Natural killer cell (primary cell): ENCODE measurements at regions not wholly inside any gene's neighbourhood (a gene's known extent, or its start where the extent isn't known, plus 50 kb on each side); places are given as distances from the start of the nearest gene placed in this dataset.

Experiments
- ATAC-seq, 3 donors: fragments of 150-1000 bp in 2 of 3; fragments of 200-7000 bp in 1 of 3; cut with Tn5 transposase; 1 replicate in 1 of 3; 2 replicates in 2 of 3; pipeline ENCODE4 v1.10.0; 2021; ENCODE audit warnings: mild to moderate bottlenecking in 2 of 3, moderate library complexity in 2 of 3
- DNase-seq, 2 donors: peaks; one replicate each; pipeline versions ENCODE4 v3.0.0 to v3.0.0-alpha.2; 2013 to 2021; ENCODE audit warnings: mixed read lengths in 1 of 2
- H3K27ac ChIP-seq: one replicate; pipeline ENCODE4 v1.5.1; 2013; ENCODE audit warnings: mild to moderate bottlenecking, low read length
- H3K27me3 ChIP-seq: one replicate; pipeline ENCODE4 v1.6.1; 2013; ENCODE audit warnings: low read length; ENCODE audit not compliant: control insufficient read depth, insufficient read depth
- H3K36me3 ChIP-seq: one replicate; pipeline ENCODE4 v1.6.1; 2013; ENCODE audit warnings: low read length; ENCODE audit not compliant: control insufficient read depth, insufficient read depth
- H3K4me1 ChIP-seq: one replicate; pipeline ENCODE4 v1.6.1; 2013; ENCODE audit warnings: low read length; ENCODE audit not compliant: control insufficient read depth, insufficient read depth
- H3K4me3 ChIP-seq: one replicate; pipeline ENCODE4 v1.5.1; 2013; ENCODE audit warnings: low read length
- H3K9me3 ChIP-seq: one replicate; pipeline ENCODE4 v1.6.1; 2013; ENCODE audit warnings: low read length; ENCODE audit not compliant: control insufficient read depth, insufficient read depth
- H3K27ac Mint-ChIP-seq, 2 donors: one replicate each; pipeline ENCODE4 v1.8.0; 2022; ENCODE audit warnings: mild to moderate bottlenecking in 2 of 2, mixed read lengths in 2 of 2, moderate library complexity in 1 of 2
- H3K27me3 Mint-ChIP-seq, 2 donors: one replicate each; pipeline ENCODE4 v1.8.0; 2022; ENCODE audit warnings: low read depth in 2 of 2, mixed read lengths in 2 of 2
- H3K36me3 Mint-ChIP-seq: one replicate; pipeline ENCODE4 v1.8.0; 2022; ENCODE audit warnings: mixed read lengths
- H3K4me1 Mint-ChIP-seq, 2 donors: one replicate each; pipeline ENCODE4 v1.8.0; 2022; ENCODE audit warnings: mixed read lengths in 2 of 2
- H3K4me3 Mint-ChIP-seq: one replicate; pipeline ENCODE4 v1.8.0; 2022; ENCODE audit warnings: mild to moderate bottlenecking, moderate library complexity, mixed read lengths
- H3K9me3 Mint-ChIP-seq, 2 donors: one replicate each; pipeline ENCODE4 v1.8.0; 2022; ENCODE audit warnings: mixed read lengths in 2 of 2
- CTCF ChIP-seq: fragments of 200-600 bp; IDR thresholded peaks from one replicate; pipeline ENCODE4 v1.8.0; 2022; ENCODE audit warnings: antibody characterized with exemption
- WGBS: methylation state at CpG from one replicate; pipeline ENCODE4 v1.1.7; 2013; ENCODE audit warnings: missing lambda C conversion rate; ENCODE audit not compliant: insufficient coverage; 5-methylcytosine and 5-hydroxymethylcytosine counted together
- intact Hi-C: fragments of 100-400 bp; cut with micrococcal nuclease; formaldehyde crosslinking; loops from one replicate; pipeline ENCODE4 v1.14.2; 2022

- no peak overlapping the region for H3K4me3 ChIP-seq
- intact Hi-C loops, result no loop called here
- no peaks in the 10 kb centered on the region for H3K36me3 ChIP-seq
- DNase-seq, result no peak
- no peaks in the 10 kb centered on the region for H3K4me1 ChIP-seq
- no peak for ATAC-seq
- no peak for TF ChIP-seq CTCF
- Mint-ChIP-seq H3K9me3 (no peaks in the 10 kb centered on the region), H3K4me1 (no peaks in the 10 kb centered on the region), H3K27me3 (peaks cover 2 to 7% of the 10 kb centered on the region in 2 donors), H3K4me3 (no peak overlapping the region), H3K27ac (no peak overlapping the region), H3K36me3 (no peaks in the 10 kb centered on the region)
- H3K9me3 ChIP-seq, result no peaks in the 10 kb centered on the region
- H3K27ac ChIP-seq, result no peak overlapping the region
- H3K27me3 ChIP-seq, result no peaks in the 10 kb centered on the region
- WGBS, result 52% methylated on average over 10 of the region's 10 CpGs
Measured at GRCh38 chr1:37265786-37266667, 208.4 kb upstream of the ZC3H12A start.

- Mint-ChIP-seq H3K9me3 (no peaks in the 10 kb centered on the region), H3K27ac (no peak overlapping the region), H3K4me3 (no peak overlapping the region), H3K36me3 (no peaks in the 10 kb centered on the region), H3K4me1 (no peaks in the 10 kb centered on the region), H3K27me3 (peaks cover 2 to 7% of the 10 kb centered on the region in 2 donors)
- DNase-seq (no peak), ATAC-seq (no peak)
- 63% methylated on average over 10 of the region's 10 CpGs for WGBS
- Histone ChIP-seq H3K4me3 (no peak overlapping the region), H3K27ac (no peak overlapping the region), H3K4me1 (no peaks in the 10 kb centered on the region), H3K27me3 (no peaks in the 10 kb centered on the region), H3K36me3 (no peaks in the 10 kb centered on the region), H3K9me3 (no peaks in the 10 kb centered on the region)
- no peak for TF ChIP-seq CTCF
- intact Hi-C loops, result no loop called here
Measured at GRCh38 chr1:37267111-37267835, 207.1 kb upstream of the ZC3H12A start.

GRCh38 chr1:37270639-37271038 lies 203.7 kb upstream of the ZC3H12A start:
- intact Hi-C loops, result no loop called here
- no peak overlapping the region for H3K27ac Mint-ChIP-seq
- no peak for TF ChIP-seq CTCF
- no peaks in the 10 kb centered on the region for H3K9me3 Mint-ChIP-seq
- no peaks in the 10 kb centered on the region for H3K36me3 Mint-ChIP-seq
- ATAC-seq (no peak), DNase-seq (no peak)
- H3K4me1 Mint-ChIP-seq, result no peaks in the 10 kb centered on the region
- Histone ChIP-seq H3K27ac (no peak overlapping the region), H3K9me3 (no peaks in the 10 kb centered on the region), H3K4me3 (no peak overlapping the region), H3K36me3 (no peaks in the 10 kb centered on the region), H3K4me1 (no peaks in the 10 kb centered on the region), H3K27me3 (no peaks in the 10 kb centered on the region)
- H3K4me3 Mint-ChIP-seq, result no peak overlapping the region
- peaks cover under 1 to 7% of the 10 kb centered on the region in 2 donors for H3K27me3 Mint-ChIP-seq
- WGBS, result 35% methylated on average over 2 of the region's 3 CpGs
